RPMI8226 (cell line): ENCODE measurements at regions not wholly inside any gene's neighbourhood (a gene's known extent, or its start where the extent isn't known, plus 50 kb on each side); places are given as distances from the start of the nearest gene placed in this dataset.

Experiments
- DNase-seq: peaks from one replicate; pipeline ENCODE4 v3.0.0-alpha.2; 2015

GRCh38 chr4:180564026-180564425 lies 1679.2 kb upstream of the TENM3 start:
- no peak for DNase-seq

GRCh38 chr4:180564448-180564847 lies 1678.8 kb upstream of the TENM3 start:
- no peak for DNase-seq

GRCh38 chr4:180565856-180566431 lies 1677.3 kb upstream of the TENM3 start:
- DNase-seq = no peak

GRCh38 chr4:180566492-180566891 lies 1676.7 kb upstream of the TENM3 start:
- DNase-seq = no peak

GRCh38 chr4:180567080-180567479 lies 1676.1 kb upstream of the TENM3 start:
- no peak for DNase-seq

- no peak for DNase-seq
These were observed 1671.6 kb upstream of the TENM3 start for GRCh38 chr4:180571516-180572055.

- DNase-seq = no peak
These were observed 1665.0 kb upstream of the TENM3 start for GRCh38 chr4:180578175-180578574.

GRCh38 chr4:180581061-180581460 lies 1662.1 kb upstream of the TENM3 start:
- no peak for DNase-seq

- DNase-seq = no peak
These were observed 1655.8 kb upstream of the TENM3 start for GRCh38 chr4:180587379-180587778.

GRCh38 chr4:180589575-180589974 lies 1653.6 kb upstream of the TENM3 start:
- DNase-seq = no peak

- no peak for DNase-seq
These were observed 1646.2 kb upstream of the TENM3 start for GRCh38 chr4:180596888-180597483.

GRCh38 chr4:180598281-180598680 lies 1644.9 kb upstream of the TENM3 start:
- peak; percentile 13 for DNase-seq

- DNase-seq = no peak
These were observed 1639.4 kb upstream of the TENM3 start for GRCh38 chr4:180603791-180604190.

- DNase-seq = no peak
These were observed 1632.9 kb upstream of the TENM3 start for GRCh38 chr4:180610324-180610723.

GRCh38 chr4:180615746-180616145 lies 1627.5 kb upstream of the TENM3 start:
- no peak for DNase-seq

GRCh38 chr4:180617196-180617595 lies 1626.0 kb upstream of the TENM3 start:
- no peak for DNase-seq

GRCh38 chr4:180618396-180618795 lies 1624.8 kb upstream of the TENM3 start:
- no peak for DNase-seq

GRCh38 chr4:180619440-180619839 lies 1623.8 kb upstream of the TENM3 start:
- DNase-seq = no peak

- no peak for DNase-seq
These were observed 1620.9 kb upstream of the TENM3 start for GRCh38 chr4:180622254-180622653.

GRCh38 chr4:180625653-180626052 lies 1617.5 kb upstream of the TENM3 start:
- DNase-seq = no peak

- no peak for DNase-seq
These were observed 1613.1 kb upstream of the TENM3 start for GRCh38 chr4:180630012-180630665.

GRCh38 chr4:180634306-180634705 lies 1608.9 kb upstream of the TENM3 start:
- no peak for DNase-seq

- no peak for DNase-seq
These were observed 1607.9 kb upstream of the TENM3 start for GRCh38 chr4:180635281-180635680.

- DNase-seq = no peak
These were observed 1606.4 kb upstream of the TENM3 start for GRCh38 chr4:180636696-180637404.
